Peyer's patch (tissue), 4 donors: ENCODE measurements at regions not wholly inside any gene's neighbourhood (a gene's known extent, or its start where the extent isn't known, plus 50 kb on each side); places are given as distances from the start of the nearest gene placed in this dataset.

Experiments used
- CTCF ChIP-seq, 6 experiments: fragments of 450-650 bp in 4 of 6; fragments of 200-600 bp in 2 of 6; sonication (generic) in 1 of 6; IDR thresholded peaks; one replicate each; pipeline ENCODE4 v1.5.1; 2017 to 2019; ENCODE audit warnings: antibody characterized with exemption in 6 of 6, mild to moderate bottlenecking in 3 of 6, moderate library complexity in 1 of 6
- POLR2A ChIP-seq, 2 donors: fragments of 450-650 bp; IDR thresholded peaks; one replicate each; pipeline ENCODE4 v1.5.1; 2017; ENCODE audit warnings: antibody characterized with exemption in 2 of 2, mild to moderate bottlenecking in 2 of 2, moderate library complexity in 2 of 2

DNA sequence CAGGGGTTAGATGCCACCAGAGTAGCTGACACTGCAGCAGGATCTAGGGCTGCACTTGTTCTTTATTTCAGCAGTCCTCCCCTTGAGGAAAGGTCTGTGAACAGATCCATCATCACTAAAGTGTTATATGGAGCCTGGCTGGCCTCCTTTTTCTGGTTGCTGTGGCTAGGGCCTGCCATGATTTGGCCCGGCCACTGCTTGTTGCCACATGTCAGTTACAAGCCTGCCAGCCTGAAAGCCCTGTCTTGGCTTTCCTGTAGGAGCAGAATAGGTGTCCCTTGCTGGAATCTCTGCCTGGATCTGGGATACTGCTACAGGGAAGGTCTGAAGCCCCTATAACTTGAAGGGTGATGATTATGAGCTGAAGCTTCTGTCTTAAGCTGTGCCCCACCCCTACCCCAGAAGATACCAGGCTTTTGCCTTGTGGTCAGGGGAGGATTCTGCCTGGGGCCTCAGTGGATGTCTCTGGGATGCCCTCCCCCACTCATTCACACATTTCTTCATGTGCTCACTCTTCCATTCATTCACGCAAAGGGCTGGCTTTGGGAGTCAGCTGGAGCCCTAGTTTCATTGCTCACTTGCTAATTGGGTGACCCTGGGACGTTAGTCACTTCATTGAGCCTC lies 64.7 kb downstream of the NDUFS5 start:
- TF ChIP-seq CTCF (IDR thresholded peaks at IDR 0.05), result no peak
- no peak for TF ChIP-seq POLR2A (IDR thresholded peaks at IDR 0.05)
